Esophagus muscularis mucosa (tissue), 4 donors: ENCODE measurements at regions not wholly inside any gene's neighbourhood (a gene's known extent, or its start where the extent isn't known, plus 50 kb on each side); places are given as distances from the start of the nearest gene placed in this dataset.

ENCODE experiments used
- DNase-seq: peaks from one replicate; pipeline ENCODE4 v3.0.0-alpha.2; 2017; ENCODE audit errors: extremely low spot score
- H3K27ac ChIP-seq, 4 donors: fragments of 200-600 bp; sonication (generic); replicated peaks in 1 of 4; 1 replicate in 3 of 4; 2 replicates in 1 of 4; pipeline ENCODE4 v1.5.1; 2016 to 2019; ENCODE audit warnings: mild to moderate bottlenecking in 1 of 4
- H3K27me3 ChIP-seq, 4 donors: fragments of 200-600 bp; sonication (generic); one replicate each; pipeline versions ENCODE4 v1.5.1 to v1.6.0; 2016 to 2019
- H3K36me3 ChIP-seq, 4 donors: fragments of 200-600 bp; sonication (generic); one replicate each; pipeline ENCODE4 v1.5.1; 2016 to 2019
- H3K4me1 ChIP-seq, 4 donors: fragments of 200-600 bp; sonication (generic); one replicate each; pipeline ENCODE4 v1.5.1; 2016 to 2019
- H3K4me3 ChIP-seq, 4 donors: fragments of 200-600 bp; sonication (generic); 1 replicate in 2 of 4; 2 replicates in 2 of 4; pipeline ENCODE4 v1.5.1; 2016 to 2019; ENCODE audit warnings: mild to moderate bottlenecking in 4 of 4, moderate library complexity in 1 of 4
- H3K9me3 ChIP-seq, 4 donors: fragments of 200-600 bp; sonication (generic); 1 replicate in 3 of 4; 2 replicates in 1 of 4; pipeline ENCODE4 v1.5.1; 2016 to 2019
- CTCF ChIP-seq, 3 experiments: fragments of 200-600 bp in 2 of 3; fragments of 450-650 bp in 1 of 3; sonication (generic) in 2 of 3; IDR thresholded peaks; one replicate each; pipeline ENCODE4 v1.5.1; 2017 to 2019; ENCODE audit warnings: antibody characterized with exemption in 3 of 3, mild to moderate bottlenecking in 2 of 3, moderate library complexity in 1 of 3
- EP300 ChIP-seq: sonication (generic); formaldehyde crosslinking; IDR thresholded peaks from one replicate; pipeline ENCODE4 v1.6.1; 2017; ENCODE audit warnings: antibody characterized with exemption
- POLR2A ChIP-seq: fragments of 450-650 bp; IDR thresholded peaks from one replicate; pipeline ENCODE4 v1.6.1; 2017; ENCODE audit warnings: antibody characterized with exemption, moderate library complexity, mild to moderate bottlenecking, low read depth
- POLR2AphosphoS5 ChIP-seq, 2 donors: sonication (generic); formaldehyde crosslinking; IDR thresholded peaks; one replicate each; pipeline ENCODE4 v1.6.1; 2017; ENCODE audit warnings: antibody characterized with exemption in 2 of 2
- WGBS: methylation state at CpG from one replicate; pipeline ENCODE4 v1.1.5; 2018; 5-methylcytosine and 5-hydroxymethylcytosine counted together
- intact Hi-C: fragments of 100-400 bp; cut with DNase I; formaldehyde crosslinking; loops from one replicate; pipeline ENCODE4 v1.15.1; 2023

GRCh38 chr10:57675125-57675524 lies 592.6 kb downstream of the IPMK start:
- H3K27me3 ChIP-seq, result no peaks in the 10 kb centered on the region
- no peak overlapping the region for H3K27ac ChIP-seq
- DNase-seq, result no peak
- H3K4me3 ChIP-seq, result no peak overlapping the region
- intact Hi-C loops, result no loop called here
- no peaks in the 10 kb centered on the region for H3K36me3 ChIP-seq
- 0% methylated on average over 1 of the region's 1 CpG for WGBS
- H3K9me3 ChIP-seq, result no peaks in the 10 kb centered on the region
- TF ChIP-seq EP300 (no peak), POLR2AphosphoS5 (IDR thresholded peaks at IDR 0.05) (no peak), POLR2A (no peak), CTCF (IDR thresholded peaks at IDR 0.05) (no peak)
- no peaks in the 10 kb centered on the region for H3K4me1 ChIP-seq

GRCh38 chr10:57673446-57673960 lies 594.2 kb downstream of the IPMK start:
- 75% methylated on average over 2 of the region's 2 CpGs for WGBS
- H3K27me3 ChIP-seq, result no peaks in the 10 kb centered on the region
- intact Hi-C loops, result no loop called here

GRCh38 chr10:57664815-57665214 lies 602.9 kb downstream of the IPMK start:
- no peaks in the 10 kb centered on the region for H3K27me3 ChIP-seq
- WGBS, result 74% methylated on average over 3 of the region's 3 CpGs
- TF ChIP-seq POLR2AphosphoS5 (IDR thresholded peaks at IDR 0.05) (no peak), POLR2A (no peak), CTCF (IDR thresholded peaks at IDR 0.05) (no peak), EP300 (no peak)
- no peaks in the 10 kb centered on the region for H3K36me3 ChIP-seq
- no peaks in the 10 kb centered on the region for H3K9me3 ChIP-seq
- no peak for DNase-seq
- H3K4me3 ChIP-seq, result no peak overlapping the region
- intact Hi-C loops, result no loop called here
- H3K4me1 ChIP-seq, result no peaks in the 10 kb centered on the region
- H3K27ac ChIP-seq, result no peak overlapping the region

More at GRCh38 chr10:57673446-57673960, 594.2 kb downstream of the IPMK start:
- no peak overlapping the region for H3K27ac ChIP-seq
- no peaks in the 10 kb centered on the region for H3K36me3 ChIP-seq
- H3K9me3 ChIP-seq, result no peaks in the 10 kb centered on the region
- TF ChIP-seq POLR2A (no peak), EP300 (no peak), POLR2AphosphoS5 (IDR thresholded peaks at IDR 0.05) (no peak), CTCF (IDR thresholded peaks at IDR 0.05) (no peak)
- no peak overlapping the region for H3K4me3 ChIP-seq
- no peaks in the 10 kb centered on the region for H3K4me1 ChIP-seq
- no peak for DNase-seq

- no peaks in the 10 kb centered on the region for H3K36me3 ChIP-seq
- H3K27me3 ChIP-seq, result no peaks in the 10 kb centered on the region
- no peak overlapping the region for H3K27ac ChIP-seq
- no peaks in the 10 kb centered on the region for H3K9me3 ChIP-seq
- DNase-seq, result no peak
- no peak overlapping the region for H3K4me3 ChIP-seq
- intact Hi-C loops, result no loop called here
- no peaks in the 10 kb centered on the region for H3K4me1 ChIP-seq
- TF ChIP-seq CTCF (IDR thresholded peaks at IDR 0.05), result no peak
- no peak for TF ChIP-seq POLR2AphosphoS5 (IDR thresholded peaks at IDR 0.05)
- no peak for TF ChIP-seq EP300
- TF ChIP-seq POLR2A, result no peak
- WGBS, result 71% methylated on average over 2 of the region's 2 CpGs
Measured at GRCh38 chr10:57663401-57663800, 604.3 kb downstream of the IPMK start.

- Histone ChIP-seq H3K4me3 (no peak overlapping the region), H3K4me1 (no peaks in the 10 kb centered on the region), H3K27ac (no peak overlapping the region), H3K36me3 (no peaks in the 10 kb centered on the region), H3K27me3 (no peaks in the 10 kb centered on the region), H3K9me3 (no peaks in the 10 kb centered on the region)
- intact Hi-C loops, result no loop called here
- WGBS, result 75% methylated on average over 4 of the region's 4 CpGs
- TF ChIP-seq POLR2A (no peak), POLR2AphosphoS5 (IDR thresholded peaks at IDR 0.05) (no peak), EP300 (no peak), CTCF (IDR thresholded peaks at IDR 0.05) (no peak)
- DNase-seq, result no peak
Measured at GRCh38 chr10:57661206-57661605, 606.5 kb downstream of the IPMK start.
